Aorta (tissue), 5 donors: ENCODE measurements at regions not wholly inside any gene's neighbourhood (a gene's known extent, or its start where the extent isn't known, plus 50 kb on each side); places are given as distances from the start of the nearest gene placed in this dataset.
A peak's percentile ranks its signal among the peaks of the same experiment; 100 is the strongest.

Experiments
- ATAC-seq: fragments of 200-7000 bp; cut with Tn5 transposase; one replicate; pipeline ENCODE4 v1.9.1; 2022; ENCODE audit warnings: moderate library complexity; ENCODE audit not compliant: low FRiP score
- DNase-seq, 2 donors: peaks; one replicate each; pipeline ENCODE4 v3.0.0-alpha.2; 2020
- H3K27ac ChIP-seq, 2 donors: one replicate each; pipeline ENCODE4 v1.5.1; 2013; ENCODE audit warnings: low read length in 2 of 2, mild to moderate bottlenecking in 2 of 2, moderate library complexity in 2 of 2, control low read depth in 1 of 2, inconsistent platforms in 1 of 2, low read depth in 1 of 2
- H3K27me3 ChIP-seq, 2 donors: one replicate each; pipeline ENCODE4 v1.6.1; 2013; ENCODE audit warnings: control low read depth in 1 of 2, low read length in 1 of 2, mild to moderate bottlenecking in 1 of 2, moderate library complexity in 1 of 2; ENCODE audit not compliant: insufficient read depth in 2 of 2, control insufficient read depth in 1 of 2
- H3K36me3 ChIP-seq, 2 donors: one replicate each; pipeline ENCODE4 v1.6.1; 2013; ENCODE audit warnings: control low read depth in 1 of 2, low read length in 1 of 2, mild to moderate bottlenecking in 1 of 2; ENCODE audit not compliant: insufficient read depth in 2 of 2, control insufficient read depth in 1 of 2
- H3K4me1 ChIP-seq, 2 donors: one replicate each; pipeline ENCODE4 v1.6.1; 2013; ENCODE audit warnings: low read length in 2 of 2, control low read depth in 1 of 2, mild to moderate bottlenecking in 1 of 2, moderate library complexity in 1 of 2; ENCODE audit not compliant: insufficient read depth in 2 of 2, control insufficient read depth in 1 of 2
- H3K4me3 ChIP-seq, 2 donors: one replicate each; pipeline ENCODE4 v1.5.1; 2013; ENCODE audit warnings: low read length in 2 of 2, control low read depth in 1 of 2, mild to moderate bottlenecking in 1 of 2
- H3K9me3 ChIP-seq: one replicate; pipeline ENCODE4 v1.6.1; 2013; ENCODE audit warnings: mild to moderate bottlenecking, low read length; ENCODE audit not compliant: control insufficient read depth
- WGBS, 2 donors: extraction: QIAGEN DNeasy Blood & Tissue Kit; methylation state at CpG; one replicate each; pipeline ENCODE4 v1.1.7; 2013; 5-methylcytosine and 5-hydroxymethylcytosine counted together
- intact Hi-C, 2 donors: fragments of 100-400 bp; cut with DNase I; formaldehyde crosslinking; loops; one replicate each; pipeline versions ENCODE4 v1.14.2 to v1.15.0; 2022
- donor health status: healthy with polysubstance abuse.
- donor health status: Bipolar disorder and iron deficiency.
- donor health status: DM: no; HTN: no; CAD: no.
- donor health status: DM: no; HTN: no; CAD: no.
- donor health status: DM: yes; HTN: yes; CAD: no.

- no peak for ATAC-seq
- no peaks in the 10 kb centered on the region for H3K9me3 ChIP-seq
- WGBS, 2 donors = 39 to 42% methylated on average over 3 of the region's 3 CpGs
- no peak overlapping the region for H3K4me3 ChIP-seq
- no peaks in the 10 kb centered on the region for H3K4me1 ChIP-seq
- no peak overlapping the region for H3K27ac ChIP-seq
- H3K27me3 ChIP-seq = no peaks in the 10 kb centered on the region
- intact Hi-C loops = no loop called here
- no peak for DNase-seq
- no peaks in the 10 kb centered on the region for H3K36me3 ChIP-seq
Measured at GRCh38 chr2:157093666-157094065, 163.8 kb upstream of the GALNT5 start.

- Histone ChIP-seq H3K4me3 (no peak overlapping the region), H3K27me3 (peaks cover 0 to 2% of the 10 kb centered on the region in 2 donors), H3K4me1 (no peaks in the 10 kb centered on the region), H3K9me3 (peaks cover 5% of the 10 kb centered on the region), H3K27ac (no peak overlapping the region), H3K36me3 (no peaks in the 10 kb centered on the region)
- ATAC-seq (no peak), DNase-seq (no peak)
- intact Hi-C loops = no loop called here
- 94 to 95% methylated on average over 1 of the region's 1 CpG for WGBS, 2 donors
Measured at GRCh38 chr2:157105372-157105771, 152.1 kb upstream of the GALNT5 start.

DNA sequence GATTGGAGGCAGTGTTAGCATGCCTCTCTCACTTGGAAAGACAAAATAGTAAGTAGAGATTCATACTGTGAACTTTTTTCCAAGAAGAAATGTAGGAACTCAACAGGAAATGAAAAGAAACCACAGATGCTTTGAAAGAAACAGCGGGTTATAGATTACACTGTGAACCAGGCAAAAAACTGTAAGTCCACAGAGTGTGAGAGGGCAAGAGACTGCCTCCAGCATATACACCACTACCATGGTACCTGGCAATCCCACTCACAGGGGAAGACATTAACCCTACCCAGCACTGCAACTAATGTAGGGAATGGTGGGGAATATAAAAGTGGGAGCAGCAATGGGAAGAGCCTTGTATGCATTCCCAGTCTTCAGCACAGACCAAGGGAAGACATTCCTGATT is 150.6 kb upstream of the GALNT5 start:
- WGBS, 2 donors = 83 to 84% methylated on average over 1 of the region's 1 CpG
- peaks cover 0 to 2% of the 10 kb centered on the region in 2 donors for H3K27me3 ChIP-seq
- intact Hi-C loops = no loop called here
- no peaks in the 10 kb centered on the region for H3K4me1 ChIP-seq
- H3K36me3 ChIP-seq = no peaks in the 10 kb centered on the region
- H3K4me3 ChIP-seq = no peak overlapping the region
- peaks cover 5% of the 10 kb centered on the region for H3K9me3 ChIP-seq
- ATAC-seq = no peak
- no peak overlapping the region for H3K27ac ChIP-seq
- no peak for DNase-seq

GRCh38 chr2:157107460-157107859 is 150.0 kb upstream of the GALNT5 start:
- Histone ChIP-seq H3K4me1 (no peaks in the 10 kb centered on the region), H3K27ac (no peak overlapping the region), H3K4me3 (no peak overlapping the region), H3K36me3 (no peaks in the 10 kb centered on the region), H3K9me3 (peaks cover 5% of the 10 kb centered on the region), H3K27me3 (peaks cover 0 to 2% of the 10 kb centered on the region in 2 donors)
- ATAC-seq (no peak), DNase-seq (no peak)
- 39 to 43% methylated on average over 1 of the region's 1 CpG for WGBS, 2 donors
- intact Hi-C loops = no loop called here

DNA sequence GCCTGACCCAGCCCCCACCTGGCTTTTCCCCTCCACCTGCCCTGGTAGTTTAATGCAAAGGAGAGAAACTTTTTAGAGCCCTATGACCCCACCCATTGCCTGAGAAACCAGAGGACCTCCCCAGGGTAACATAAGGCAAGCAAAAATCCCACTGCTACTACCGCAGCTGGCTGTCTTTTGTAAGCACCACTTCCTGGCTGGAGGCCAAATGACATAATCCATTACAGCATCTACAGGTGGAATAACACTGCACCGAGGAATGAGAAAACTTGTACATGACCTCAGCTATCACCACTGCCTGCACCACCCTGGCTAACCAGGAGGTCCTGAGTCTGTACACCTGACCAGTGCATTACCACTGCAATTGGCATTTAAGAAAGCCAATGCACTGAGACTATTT is 149.6 kb upstream of the GALNT5 start:
- 11 to 16% methylated on average over 2 of the region's 2 CpGs for WGBS, 2 donors
- no peaks in the 10 kb centered on the region for H3K36me3 ChIP-seq
- ATAC-seq (no peak), DNase-seq (no peak)
- intact Hi-C loops = no loop called here
- peaks cover 0 to 2% of the 10 kb centered on the region in 2 donors for H3K27me3 ChIP-seq
- no peak overlapping the region for H3K27ac ChIP-seq
- H3K4me3 ChIP-seq = no peak overlapping the region
- peaks cover 5% of the 10 kb centered on the region for H3K9me3 ChIP-seq
- no peaks in the 10 kb centered on the region for H3K4me1 ChIP-seq

DNA sequence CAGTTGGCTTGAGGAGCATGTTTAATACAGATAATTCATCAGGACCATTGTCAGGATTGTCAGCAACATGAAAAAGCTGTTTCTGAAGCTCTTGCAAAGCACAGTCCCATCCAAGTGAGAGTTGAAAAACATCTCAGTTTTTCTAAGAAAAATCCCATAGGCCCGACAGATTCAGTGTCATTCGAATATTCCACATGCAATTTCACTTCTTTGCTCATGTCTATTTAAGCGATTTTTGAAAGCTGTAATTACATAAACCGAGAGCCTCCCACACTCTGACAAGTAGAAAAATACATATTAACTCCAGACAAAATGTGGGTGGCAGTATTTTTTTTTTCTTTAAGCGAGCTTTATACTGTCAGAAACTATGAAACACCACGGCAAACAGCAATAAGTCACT is 134.7 kb upstream of the GALNT5 start:
- no peak for ATAC-seq
- no peak for DNase-seq
- no peaks in the 10 kb centered on the region for H3K27me3 ChIP-seq
- no peaks in the 10 kb centered on the region for H3K36me3 ChIP-seq
- no peak overlapping the region for H3K4me3 ChIP-seq
- H3K27ac ChIP-seq = no peak overlapping the region
- H3K4me1 ChIP-seq = no peaks in the 10 kb centered on the region
- intact Hi-C loops = no loop called here
- H3K9me3 ChIP-seq = no peaks in the 10 kb centered on the region
- WGBS, 2 donors = 24 to 45% methylated on average over 6 of the region's 6 CpGs

DNA sequence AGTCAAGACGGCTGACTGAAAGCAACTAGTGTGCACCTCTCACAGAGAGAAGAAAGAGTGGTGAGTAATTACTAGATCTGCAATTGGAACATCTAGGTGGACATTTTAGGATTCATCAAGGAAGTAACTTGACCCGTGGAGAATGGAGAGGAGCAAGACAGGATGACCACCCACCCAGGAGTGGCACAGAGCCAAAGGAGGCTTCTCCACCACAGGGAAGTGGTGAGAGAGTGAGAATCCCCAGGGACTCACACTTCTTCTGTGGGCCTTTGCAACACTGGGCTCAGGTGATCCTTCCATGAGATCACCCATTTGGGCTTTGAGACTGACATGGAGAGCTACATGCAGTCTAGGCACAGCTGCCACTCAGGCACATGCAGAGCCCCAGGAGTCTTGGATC is 132.8 kb upstream of the GALNT5 start:
- intact Hi-C loops = no loop called here
- Histone ChIP-seq H3K27ac (no peak overlapping the region), H3K4me1 (no peaks in the 10 kb centered on the region), H3K4me3 (no peak overlapping the region), H3K27me3 (no peaks in the 10 kb centered on the region), H3K36me3 (no peaks in the 10 kb centered on the region), H3K9me3 (no peaks in the 10 kb centered on the region)
- ATAC-seq = peak; percentile 29
- 35 to 44% methylated on average over 2 of the region's 2 CpGs for WGBS, 2 donors
- DNase-seq = no peak

GRCh38 chr2:157125685-157126084 is 131.8 kb upstream of the GALNT5 start:
- intact Hi-C loops = no loop called here
- no peaks in the 10 kb centered on the region for H3K27me3 ChIP-seq
- no peak for DNase-seq
- H3K27ac ChIP-seq = no peak overlapping the region
- H3K4me1 ChIP-seq = no peaks in the 10 kb centered on the region
- H3K9me3 ChIP-seq = no peaks in the 10 kb centered on the region
- no peak for ATAC-seq
- H3K36me3 ChIP-seq = no peaks in the 10 kb centered on the region
- no peak overlapping the region for H3K4me3 ChIP-seq
- 71 to 77% methylated on average over 1 of the region's 1 CpG for WGBS, 2 donors

DNA sequence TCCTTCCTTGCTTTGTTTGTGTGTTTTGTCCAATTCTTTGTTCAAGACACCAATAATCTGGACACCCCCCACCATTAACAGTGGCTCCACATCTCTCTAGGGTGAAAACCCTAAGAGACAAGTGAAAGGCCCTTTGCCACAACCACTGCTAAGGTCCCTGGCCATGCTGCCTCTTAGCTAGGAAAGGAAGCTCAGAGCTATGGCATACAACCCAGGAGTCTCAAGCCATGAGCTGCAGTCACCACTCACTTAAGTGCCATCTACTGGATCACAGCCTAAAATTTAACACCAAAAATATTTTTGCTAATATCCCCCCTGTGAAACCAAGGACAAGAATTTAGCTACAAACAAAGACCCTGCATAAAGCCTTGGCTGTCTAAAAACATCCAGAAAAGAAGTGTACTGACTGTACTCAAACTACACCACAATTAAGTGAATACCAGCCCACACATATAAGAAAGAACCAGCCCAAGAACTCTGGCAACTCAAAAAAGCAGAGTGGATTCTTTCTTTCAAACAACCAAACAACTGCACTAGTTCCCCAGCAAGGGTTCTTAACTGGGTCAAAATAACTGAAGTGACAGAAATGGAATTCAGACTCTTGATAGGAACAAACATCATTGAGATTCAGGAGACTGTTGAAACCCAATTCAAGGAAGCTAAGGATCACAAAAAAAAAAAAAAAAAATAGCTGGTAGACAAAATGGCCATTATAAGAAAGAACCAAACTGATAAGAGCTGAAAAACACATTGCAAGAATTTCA is 130.1 kb upstream of the GALNT5 start:
- DNase-seq (no peak), ATAC-seq (no peak)
- Histone ChIP-seq H3K27ac (no peak overlapping the region), H3K4me1 (no peaks in the 10 kb centered on the region), H3K4me3 (no peak overlapping the region), H3K9me3 (no peaks in the 10 kb centered on the region), H3K27me3 (no peaks in the 10 kb centered on the region), H3K36me3 (no peaks in the 10 kb centered on the region)
- intact Hi-C loops = no loop called here
